ENCODE measurements at regions not wholly inside any gene's neighbourhood (a gene's known extent, or its start where the extent isn't known, plus 50 kb on each side); places are given as distances from the start of the nearest gene placed in this dataset.

- H4K20me1 ChIP-seq (ENCODE audit: control insufficient read depth, extremely low read depth, insufficient read depth, low read length) = no peaks in the 10 kb centered on the region
Observed at GRCh38 chr5:145467446-145467845, 367.7 kb downstream of the PRELID2 start.

GRCh38 chr5:145466533-145466932, 368.6 kb downstream of the PRELID2 start:
- Histone ChIP-seq H3K27ac (ENCODE audit: control insufficient read depth, insufficient read depth, low read length) (no peak overlapping the region), H3K4me3 (ENCODE audit: control insufficient read depth in 2 of 3, extremely low read depth in 1 of 3, insufficient read depth in 2 of 3, low read depth in 1 of 3, low read length in 3 of 3) (no peak overlapping the region), H2AFZ (ENCODE audit: control insufficient read depth, low read length) (no peak overlapping the region), H3K4me1 (ENCODE audit: control insufficient read depth, extremely low read depth, insufficient read depth, low read length) (no peaks in the 10 kb centered on the region), H3K9me3 (ENCODE audit: control insufficient read depth, low read depth, low read length) (no peaks in the 10 kb centered on the region), H3K79me2 (ENCODE audit: control insufficient read depth, insufficient read depth, low read length) (no peaks in the 10 kb centered on the region), H3K36me3 (ENCODE audit: control insufficient read depth in 2 of 2, extremely low read depth in 1 of 2, insufficient read depth in 2 of 2, low read length in 2 of 2) (no peaks in the 10 kb centered on the region), H3K9ac (ENCODE audit: control insufficient read depth, extremely low read depth, insufficient read depth, low read length) (no peak overlapping the region), H3K27me3 (ENCODE audit: control insufficient read depth, extremely low read depth, insufficient read depth, low read length) (no peaks in the 10 kb centered on the region), H3K9me1 (ENCODE audit: control insufficient read depth, extremely low read depth, insufficient read depth, low read length) (no peaks in the 10 kb centered on the region), H3K4me2 (ENCODE audit: control insufficient read depth, extremely low read depth, insufficient read depth, low read depth, low read length) (no peak overlapping the region), H4K20me1 (ENCODE audit: control insufficient read depth, extremely low read depth, insufficient read depth, low read length) (no peaks in the 10 kb centered on the region)
- FAIRE-seq = no peak
- TF ChIP-seq EZH2 (IDR thresholded peaks at IDR 0.05; ENCODE audit: low read length) (no peak), CTCF (optimal IDR thresholded peaks at IDR 0.05 in 1 of 3, IDR thresholded peaks at IDR 0.05 in 1 of 3, conservative IDR thresholded peaks at IDR 0.05 in 1 of 3; ENCODE audit: extremely low read depth in 1 of 3, insufficient read depth in 2 of 3, low read length in 3 of 3) (no peak)
- dilution Hi-C loops (cut with MboI; ENCODE audit: extremely low pct_ligation_motif_present, low sequenced_read_pairs) = no loop called here
- no peak for DNase-seq (ENCODE audit: low read depth, low spot score)

More at GRCh38 chr5:145467446-145467845, 367.7 kb downstream of the PRELID2 start:
- no peaks in the 10 kb centered on the region for H3K79me2 ChIP-seq (ENCODE audit: control insufficient read depth, insufficient read depth, low read length)
- H3K4me2 ChIP-seq (ENCODE audit: control insufficient read depth, extremely low read depth, insufficient read depth, low read depth, low read length) = no peak overlapping the region
- H3K9me1 ChIP-seq (ENCODE audit: control insufficient read depth, extremely low read depth, insufficient read depth, low read length) = no peaks in the 10 kb centered on the region
- H3K9ac ChIP-seq (ENCODE audit: control insufficient read depth, extremely low read depth, insufficient read depth, low read length) = no peak overlapping the region
- no peak overlapping the region for H2AFZ ChIP-seq (ENCODE audit: control insufficient read depth, low read length)
- dilution Hi-C loops (cut with MboI; ENCODE audit: extremely low pct_ligation_motif_present, low sequenced_read_pairs) = no loop called here
- DNase-seq (ENCODE audit: low read depth, low spot score) = no peak
- FAIRE-seq = no peak
- H3K27ac ChIP-seq (ENCODE audit: control insufficient read depth, insufficient read depth, low read length) = no peak overlapping the region
- H3K36me3 ChIP-seq (ENCODE audit: control insufficient read depth in 2 of 2, extremely low read depth in 1 of 2, insufficient read depth in 2 of 2, low read length in 2 of 2) = no peaks in the 10 kb centered on the region
- H3K27me3 ChIP-seq (ENCODE audit: control insufficient read depth, extremely low read depth, insufficient read depth, low read length) = no peaks in the 10 kb centered on the region
- H3K4me1 ChIP-seq (ENCODE audit: control insufficient read depth, extremely low read depth, insufficient read depth, low read length) = no peaks in the 10 kb centered on the region
- H3K4me3 ChIP-seq (ENCODE audit: control insufficient read depth in 2 of 3, extremely low read depth in 1 of 3, insufficient read depth in 2 of 3, low read depth in 1 of 3, low read length in 3 of 3) = no peak overlapping the region
- TF ChIP-seq CTCF (optimal IDR thresholded peaks at IDR 0.05 in 1 of 3, IDR thresholded peaks at IDR 0.05 in 1 of 3, conservative IDR thresholded peaks at IDR 0.05 in 1 of 3; ENCODE audit: extremely low read depth in 1 of 3, insufficient read depth in 2 of 3, low read length in 3 of 3) (no peak), EZH2 (IDR thresholded peaks at IDR 0.05; ENCODE audit: low read length) (no peak)
- no peaks in the 10 kb centered on the region for H3K9me3 ChIP-seq (ENCODE audit: control insufficient read depth, low read depth, low read length)

All from keratinocyte (primary cell).